GM10266 (cell line): ENCODE measurements at regions not wholly inside any gene's neighbourhood (a gene's known extent, or its start where the extent isn't known, plus 50 kb on each side); places are given as distances from the start of the nearest gene placed in this dataset.

ENCODE experiments used
- DNase-seq: peaks from one replicate; pipeline ENCODE4 v3.0.0; 2012; ENCODE audit errors: extremely low spot score
- TF ChIP-seq, protein P1 (sequence below): IDR thresholded peaks from 2 replicates; pipeline ENCODE4 v1.5.1; 2012; ENCODE audit warnings: mild to moderate bottlenecking, low read depth; ENCODE audit not compliant: control insufficient read depth, insufficient read depth; ENCODE audit errors: missing control alignments

DNA sequence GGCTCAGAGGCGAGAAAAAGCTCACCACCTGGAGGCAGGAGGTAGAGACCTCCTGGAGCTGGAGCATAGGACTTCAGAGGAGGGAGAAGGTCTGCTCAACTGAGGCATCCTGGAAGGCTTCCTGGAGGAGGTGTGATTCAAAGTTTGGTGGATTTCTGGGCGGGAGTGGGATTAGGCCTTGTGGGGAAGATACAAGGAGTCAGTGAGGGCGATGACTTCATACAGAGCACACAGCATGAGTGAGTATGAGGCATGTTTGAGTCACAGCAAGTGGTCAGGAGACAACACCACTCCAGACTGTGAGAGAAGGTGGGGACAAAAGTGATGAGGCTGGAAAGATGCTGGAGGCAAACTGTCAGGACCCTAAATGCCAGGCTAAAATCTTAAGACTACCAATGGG, 77.6 kb downstream of the MATN1 start:
- DNase-seq: no peak
- TF ChIP-seq, protein P1, sequence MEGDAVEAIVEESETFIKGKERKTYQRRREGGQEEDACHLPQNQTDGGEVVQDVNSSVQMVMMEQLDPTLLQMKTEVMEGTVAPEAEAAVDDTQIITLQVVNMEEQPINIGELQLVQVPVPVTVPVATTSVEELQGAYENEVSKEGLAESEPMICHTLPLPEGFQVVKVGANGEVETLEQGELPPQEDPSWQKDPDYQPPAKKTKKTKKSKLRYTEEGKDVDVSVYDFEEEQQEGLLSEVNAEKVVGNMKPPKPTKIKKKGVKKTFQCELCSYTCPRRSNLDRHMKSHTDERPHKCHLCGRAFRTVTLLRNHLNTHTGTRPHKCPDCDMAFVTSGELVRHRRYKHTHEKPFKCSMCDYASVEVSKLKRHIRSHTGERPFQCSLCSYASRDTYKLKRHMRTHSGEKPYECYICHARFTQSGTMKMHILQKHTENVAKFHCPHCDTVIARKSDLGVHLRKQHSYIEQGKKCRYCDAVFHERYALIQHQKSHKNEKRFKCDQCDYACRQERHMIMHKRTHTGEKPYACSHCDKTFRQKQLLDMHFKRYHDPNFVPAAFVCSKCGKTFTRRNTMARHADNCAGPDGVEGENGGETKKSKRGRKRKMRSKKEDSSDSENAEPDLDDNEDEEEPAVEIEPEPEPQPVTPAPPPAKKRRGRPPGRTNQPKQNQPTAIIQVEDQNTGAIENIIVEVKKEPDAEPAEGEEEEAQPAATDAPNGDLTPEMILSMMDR: no peak

DNA sequence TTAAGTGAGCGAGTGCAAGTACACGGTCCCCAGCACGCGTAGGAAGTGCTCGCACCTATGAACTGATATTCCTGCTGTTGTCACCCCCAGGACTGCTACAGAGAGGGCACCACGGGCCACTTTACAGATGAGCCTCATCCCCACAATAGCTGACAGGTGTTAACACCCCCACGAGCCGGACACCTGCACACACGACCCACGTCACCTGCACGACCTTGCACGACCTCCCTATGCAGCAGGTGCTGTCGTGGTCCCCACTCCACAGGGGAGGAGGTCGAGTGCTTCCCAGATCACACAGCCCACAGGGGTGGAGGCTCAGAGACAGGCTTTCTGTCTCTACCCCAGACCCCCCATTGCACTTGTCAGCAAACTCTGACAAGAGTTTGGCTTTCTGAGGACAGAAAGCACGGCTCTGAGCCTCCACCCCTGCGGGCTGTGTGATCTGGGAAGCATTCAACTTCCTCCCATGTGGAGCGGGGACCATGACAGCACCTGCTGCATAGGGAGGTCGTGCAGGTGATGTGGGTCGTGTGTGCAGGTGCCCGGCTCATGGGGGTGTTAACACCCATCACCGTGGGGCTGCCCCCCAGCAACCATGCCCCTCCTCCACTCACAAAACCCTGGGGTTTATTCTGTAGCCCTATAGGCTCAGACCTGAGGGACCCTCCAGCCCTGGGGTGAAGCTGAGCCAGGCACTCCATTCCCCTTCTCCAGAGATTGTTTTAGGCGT, 80.8 kb downstream of the MATN1 start:
- no peak for DNase-seq
- TF ChIP-seq, protein P1: no peak

DNA sequence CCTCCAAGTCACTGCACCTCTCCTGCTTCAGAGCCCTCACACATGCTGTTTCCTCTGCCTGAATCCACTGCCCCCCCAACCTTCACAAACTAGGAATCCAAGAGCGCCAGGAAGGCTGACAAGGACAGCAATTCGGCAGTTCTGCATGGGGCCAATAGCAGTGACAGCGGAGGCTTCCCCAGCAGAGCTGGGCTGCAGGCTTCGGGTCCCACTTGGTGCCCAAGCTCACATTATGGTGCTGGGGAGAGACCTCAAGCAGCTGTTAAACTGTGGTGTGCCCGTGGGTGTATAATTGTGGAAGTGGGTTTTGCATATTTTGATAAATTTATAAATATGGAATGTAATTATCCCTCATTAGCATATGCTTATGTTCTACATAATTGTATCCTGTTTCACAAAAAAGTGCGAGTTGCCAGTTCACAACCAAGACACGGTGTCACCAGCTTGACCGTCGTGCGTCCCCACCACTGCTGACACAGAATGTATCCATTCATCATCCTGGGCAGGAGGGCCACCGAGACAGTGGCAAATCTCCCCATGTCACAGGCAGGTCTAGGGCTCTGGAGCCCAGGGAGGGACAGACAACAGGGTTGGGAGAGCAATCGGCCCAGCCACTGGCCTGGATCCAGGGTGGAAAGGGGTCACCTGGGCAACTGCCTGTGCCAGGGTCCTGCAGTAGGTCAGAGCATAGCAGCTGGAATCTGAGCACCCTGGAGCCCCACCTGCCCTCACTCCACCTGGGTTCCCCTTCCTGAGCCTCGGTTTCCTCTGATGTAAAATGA, 81.6 kb downstream of the MATN1 start:
- DNase-seq: no peak
- TF ChIP-seq, protein P1: no peak

DNA sequence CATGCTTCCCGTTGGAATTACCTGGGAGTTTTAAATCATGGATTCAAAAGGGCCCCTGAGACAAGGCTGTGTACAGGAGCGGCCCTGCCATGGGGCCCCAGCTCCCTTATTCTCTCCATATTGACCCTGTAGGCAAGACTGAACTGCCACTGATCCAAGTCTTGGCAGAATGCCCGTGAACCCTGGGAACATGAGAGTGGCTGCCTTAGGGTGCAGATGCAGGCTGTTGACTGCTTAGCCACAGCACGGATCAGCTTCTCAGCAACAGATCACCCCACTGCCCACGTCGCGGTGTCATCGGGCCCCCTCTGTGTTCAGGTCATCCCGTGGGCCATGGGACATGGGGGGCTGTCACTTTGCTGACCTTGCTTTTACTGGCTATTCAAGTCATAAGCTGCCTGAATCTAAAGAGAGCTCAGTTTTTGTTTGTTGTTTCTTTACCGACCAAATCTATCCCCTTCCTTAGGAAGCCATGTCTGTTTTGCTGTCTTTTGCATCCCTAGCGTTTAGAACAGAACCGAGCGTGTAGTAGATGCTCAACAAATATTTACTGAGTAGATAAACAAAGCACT, 83.4 kb downstream of the MATN1 start:
- TF ChIP-seq, protein P1: no peak
- no peak for DNase-seq

DNA sequence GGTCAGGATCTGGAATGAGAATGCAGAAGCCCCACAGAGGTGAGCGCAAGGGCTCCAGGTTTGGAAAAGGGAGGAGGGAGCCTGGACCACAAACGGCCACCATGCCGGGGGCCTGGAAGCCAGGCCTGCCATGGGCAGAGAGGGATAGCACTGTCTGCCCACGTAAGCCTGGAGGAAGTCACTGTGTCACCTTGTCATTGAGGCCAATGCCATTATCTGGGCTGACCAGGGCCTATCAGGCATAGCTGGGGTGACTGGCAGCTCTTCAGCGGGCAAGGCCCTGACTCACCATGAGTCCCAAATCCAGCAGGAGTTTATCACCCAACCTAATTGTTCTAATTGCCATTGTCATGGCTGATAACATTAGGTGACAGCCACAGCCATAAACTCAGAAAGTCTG, 84.6 kb downstream of the MATN1 start:
- DNase-seq: no peak
- TF ChIP-seq, protein P1: no peak

DNA sequence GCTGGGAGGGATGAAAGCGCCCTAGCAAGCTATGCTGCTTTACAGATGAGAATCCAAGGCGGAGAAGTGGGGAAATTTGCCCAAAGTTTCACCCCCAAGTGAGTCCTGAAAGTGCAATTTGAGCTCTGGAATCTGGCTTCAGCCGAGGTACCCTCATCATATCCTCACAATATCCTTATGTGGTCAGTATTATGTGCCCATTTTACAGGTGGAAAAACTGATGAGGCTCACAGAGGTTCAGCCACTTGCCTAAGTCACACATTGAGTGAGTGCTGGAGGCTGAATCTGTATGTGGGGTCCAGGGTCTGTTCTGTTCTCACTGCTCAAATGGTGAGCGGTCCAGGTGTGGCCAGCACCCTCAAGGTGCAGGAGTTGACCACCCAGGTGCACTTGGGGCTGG, 85.3 kb downstream of the MATN1 start:
- TF ChIP-seq, protein P1: no peak
- no peak for DNase-seq
